ENCODE measurements at regions not wholly inside any gene's neighbourhood (a gene's known extent, or its start where the extent isn't known, plus 50 kb on each side); places are given as distances from the start of the nearest gene placed in this dataset.

GRCh38 chr11:134539285-134539684 is 127.2 kb upstream of the B3GAT1 start:
- WGBS, 3 donors = 73 to 82% (median 77%) methylated on average over 4 of the region's 4 CpGs
- no peak overlapping the region for H3K4me3 ChIP-seq

GRCh38 chr11:134538742-134539141 is 126.7 kb upstream of the B3GAT1 start:
- H3K4me3 ChIP-seq = no peak overlapping the region
- no peaks in the 10 kb centered on the region for H3K9me3 ChIP-seq
- H3K27ac ChIP-seq = no peak overlapping the region
- no peaks in the 10 kb centered on the region for H3K27me3 ChIP-seq
- 55 to 61% (median 59%) methylated on average over 15 of the region's 15 CpGs for WGBS, 3 donors
- no peaks in the 10 kb centered on the region for H3K36me3 ChIP-seq
- TF ChIP-seq EP300 (IDR thresholded peaks at IDR 0.05) (no peak), CTCF (IDR thresholded peaks at IDR 0.05) (no peak), POLR2A (IDR thresholded peaks at IDR 0.05) (no peak)
- DNase-seq = no peak
- intact Hi-C loops (cut with DNase I) = no loop called here
- H3K4me1 ChIP-seq (ENCODE audit: insufficient read depth) = no peaks in the 10 kb centered on the region

More at GRCh38 chr11:134539285-134539684, 127.2 kb upstream of the B3GAT1 start:
- H3K27me3 ChIP-seq = no peaks in the 10 kb centered on the region
- TF ChIP-seq EP300 (IDR thresholded peaks at IDR 0.05) (no peak), CTCF (IDR thresholded peaks at IDR 0.05) (no peak), POLR2A (IDR thresholded peaks at IDR 0.05) (no peak)
- H3K27ac ChIP-seq = no peak overlapping the region
- no peaks in the 10 kb centered on the region for H3K36me3 ChIP-seq
- no peaks in the 10 kb centered on the region for H3K4me1 ChIP-seq (ENCODE audit: insufficient read depth)
- DNase-seq = no peak
- no peaks in the 10 kb centered on the region for H3K9me3 ChIP-seq
- intact Hi-C loops (cut with DNase I) = no loop called here

- H3K27ac ChIP-seq = no peak overlapping the region
- H3K9me3 ChIP-seq = no peaks in the 10 kb centered on the region
- intact Hi-C loops (cut with DNase I) = no loop called here
- H3K36me3 ChIP-seq = no peaks in the 10 kb centered on the region
- TF ChIP-seq CTCF (IDR thresholded peaks at IDR 0.05) (no peak), EP300 (IDR thresholded peaks at IDR 0.05) (no peak), POLR2A (IDR thresholded peaks at IDR 0.05) (no peak)
- H3K27me3 ChIP-seq = no peaks in the 10 kb centered on the region
- 71 to 78% (median 75%) methylated on average over 7 of the region's 7 CpGs for WGBS, 3 donors
- no peaks in the 10 kb centered on the region for H3K4me1 ChIP-seq (ENCODE audit: insufficient read depth)
- H3K4me3 ChIP-seq = no peak overlapping the region
- DNase-seq = no peak
Measured at GRCh38 chr11:134537941-134538340, 125.9 kb upstream of the B3GAT1 start.

- DNase-seq = no peak
- Histone ChIP-seq H3K27me3 (no peaks in the 10 kb centered on the region), H3K4me3 (no peak overlapping the region), H3K4me1 (ENCODE audit: insufficient read depth) (no peaks in the 10 kb centered on the region), H3K27ac (no peak overlapping the region), H3K36me3 (no peaks in the 10 kb centered on the region), H3K9me3 (no peaks in the 10 kb centered on the region)
- intact Hi-C loops (cut with DNase I) = no loop called here
- TF ChIP-seq EP300 (IDR thresholded peaks at IDR 0.05) = no peak
- no peak for TF ChIP-seq CTCF (IDR thresholded peaks at IDR 0.05)
- 51 to 52% (median 52%) methylated on average over 11 of the region's 11 CpGs for WGBS, 3 donors
Measured at GRCh38 chr11:134537296-134537695, 125.3 kb upstream of the B3GAT1 start.

- intact Hi-C loops (cut with DNase I) = no loop called here
- 44 to 58% (median 48%) methylated on average over 8 of the region's 8 CpGs for WGBS, 3 donors
- no peak for DNase-seq
Measured at GRCh38 chr11:134536677-134537076, 124.6 kb upstream of the B3GAT1 start.

More at GRCh38 chr11:134536677-134537076, 124.6 kb upstream of the B3GAT1 start:
- Histone ChIP-seq H3K27ac (no peak overlapping the region), H3K4me1 (ENCODE audit: insufficient read depth) (no peaks in the 10 kb centered on the region), H3K36me3 (no peaks in the 10 kb centered on the region), H3K27me3 (no peaks in the 10 kb centered on the region), H3K4me3 (no peak overlapping the region), H3K9me3 (no peaks in the 10 kb centered on the region)
- TF ChIP-seq CTCF (IDR thresholded peaks at IDR 0.05) (no peak), EP300 (IDR thresholded peaks at IDR 0.05) (no peak), POLR2A (IDR thresholded peaks at IDR 0.05) (no peak)
